ENCODE measurements at regions not wholly inside any gene's neighbourhood (a gene's known extent, or its start where the extent isn't known, plus 50 kb on each side); places are given as distances from the start of the nearest gene placed in this dataset.
"Not testable (repeated sequence)": the region's sequence is repeated elsewhere in the genome, so short reads cannot be mapped to it uniquely, and the experiment has no call there.

GRCh38 chr9:95783426-95783975, 92.0 kb upstream of the ERCC6L2 start:
- POLR2A ChIA-PET: no interaction called here
- no peak for DNase-seq (ENCODE audit: extremely low spot score)
- no peak for TF ChIP-seq CTCF (IDR thresholded peaks at IDR 0.05; ENCODE audit: control extremely low read depth, extremely low read depth, low read depth, missing control alignments)
- CTCF ChIA-PET: no interaction called here

- ChIA-PET POLR2A (no interaction called here), CTCF (no interaction called here)
- no peak for DNase-seq (ENCODE audit: extremely low spot score)
- TF ChIP-seq CTCF (IDR thresholded peaks at IDR 0.05; ENCODE audit: control extremely low read depth, extremely low read depth, low read depth, missing control alignments): no peak
Measured at GRCh38 chr9:95780751-95781150, 94.7 kb upstream of the ERCC6L2 start.

GRCh38 chr9:95780121-95780520, 95.4 kb upstream of the ERCC6L2 start:
- CTCF ChIA-PET: no interaction called here

GRCh38 chr9:95779597-95779996, 95.9 kb upstream of the ERCC6L2 start:
- POLR2A ChIA-PET; CTCF ChIA-PET; DNase-seq (ENCODE audit: extremely low spot score): not testable (repeated sequence)

More at GRCh38 chr9:95780121-95780520, 95.4 kb upstream of the ERCC6L2 start:
- DNase-seq (ENCODE audit: extremely low spot score): no peak
- no peak for TF ChIP-seq CTCF (IDR thresholded peaks at IDR 0.05; ENCODE audit: control extremely low read depth, extremely low read depth, low read depth, missing control alignments)
- POLR2A ChIA-PET: no interaction called here

- TF ChIP-seq CTCF (IDR thresholded peaks at IDR 0.05; ENCODE audit: control extremely low read depth, extremely low read depth, low read depth, missing control alignments): no peak
- no peak for DNase-seq (ENCODE audit: extremely low spot score)
- ChIA-PET POLR2A (no interaction called here), CTCF (no interaction called here)
Measured at GRCh38 chr9:95778957-95779356, 96.5 kb upstream of the ERCC6L2 start.

- TF ChIP-seq CTCF (IDR thresholded peaks at IDR 0.05; ENCODE audit: control extremely low read depth, extremely low read depth, low read depth, missing control alignments): no peak
- ChIA-PET CTCF (no interaction called here), POLR2A (no interaction called here)
- no peak for DNase-seq (ENCODE audit: extremely low spot score)
Measured at GRCh38 chr9:95777136-95777535, 98.4 kb upstream of the ERCC6L2 start.

GRCh38 chr9:95776176-95776575, 99.3 kb upstream of the ERCC6L2 start:
- no peak for DNase-seq (ENCODE audit: extremely low spot score)
- ChIA-PET CTCF (no interaction called here), POLR2A (no interaction called here)
- no peak for TF ChIP-seq CTCF (IDR thresholded peaks at IDR 0.05; ENCODE audit: control extremely low read depth, extremely low read depth, low read depth, missing control alignments)
